GM23338 (cell line): ENCODE measurements at regions not wholly inside any gene's neighbourhood (a gene's known extent, or its start where the extent isn't known, plus 50 kb on each side); places are given as distances from the start of the nearest gene placed in this dataset.

ENCODE experiments used
- ATAC-seq: fragments of 200-7000 bp; cut with Tn5 transposase; 3 replicates; pipeline ENCODE4 v1.9.1; 2020
- DNase-seq: peaks from one replicate; pipeline ENCODE4 v3.0.0-alpha.2; 2015; ENCODE audit warnings: low spot score
- H2AFZ ChIP-seq: fragments of 200-600 bp; sonication (generic); 2 replicates; pipeline ENCODE4 v1.8.0; 2016; ENCODE audit warnings: antibody characterized with exemption, mild to moderate bottlenecking, moderate library complexity
- H3F3A ChIP-seq: fragments of 200-600 bp; sonication (generic); replicated peaks from 2 replicates; pipeline ENCODE4 v1.8.0; 2017; ENCODE audit warnings: antibody characterized with exemption, mixed run types, low read depth
- H3K27ac ChIP-seq: fragments of 200-600 bp; sonication (generic); 2 replicates; pipeline ENCODE4 v1.6.1; 2016; ENCODE audit warnings: low read depth
- H3K27me3 ChIP-seq: fragments of 200-600 bp; sonication (generic); 2 replicates; pipeline ENCODE4 v1.8.0; 2016; ENCODE audit warnings: mild to moderate bottlenecking, mixed run types, moderate library complexity; ENCODE audit not compliant: insufficient read depth
- H3K36me3 ChIP-seq: fragments of 200-600 bp; sonication (generic); 2 replicates; pipeline ENCODE4 v1.8.0; 2016; ENCODE audit warnings: mild to moderate bottlenecking; ENCODE audit not compliant: insufficient read depth
- H3K4me1 ChIP-seq: fragments of 200-600 bp; sonication (generic); 2 replicates; pipeline ENCODE4 v1.8.0; 2016; ENCODE audit warnings: mild to moderate bottlenecking, moderate library complexity; ENCODE audit not compliant: insufficient read depth
- H3K4me2 ChIP-seq: fragments of 200-600 bp; sonication (generic); 2 replicates; pipeline ENCODE4 v1.7.1; 2017; ENCODE audit warnings: mixed run types
- H3K4me3 ChIP-seq: fragments of 200-600 bp; sonication (generic); 2 replicates; pipeline ENCODE4 v1.6.1; 2016; ENCODE audit warnings: mixed run types
- H3K79me2 ChIP-seq: fragments of 200-600 bp; sonication (generic); replicated peaks from 2 replicates; pipeline ENCODE4 v1.8.0; 2017; ENCODE audit warnings: mild to moderate bottlenecking; ENCODE audit not compliant: insufficient read depth
- H3K9me2 ChIP-seq: fragments of 200-600 bp; sonication (generic); 2 replicates; pipeline ENCODE4 v1.8.0; 2017; ENCODE audit not compliant: insufficient read depth
- H4K20me1 ChIP-seq: fragments of 200-600 bp; sonication (generic); replicated peaks from 2 replicates; pipeline ENCODE4 v1.8.0; 2017; ENCODE audit warnings: mild to moderate bottlenecking; ENCODE audit not compliant: insufficient read depth
- H3K27ac Mint-ChIP-seq: 2 replicates; pipeline ENCODE4 v1.8.0; 2020; ENCODE audit warnings: inconsistent platforms, mild to moderate bottlenecking, moderate library complexity, mixed read lengths
- H3K27me3 Mint-ChIP-seq: 3 replicates; pipeline ENCODE4 v1.8.0; 2022; ENCODE audit warnings: low read depth, mild to moderate bottlenecking, moderate library complexity, mixed read lengths, inconsistent platforms; ENCODE audit not compliant: insufficient read depth, poor library complexity
- H3K36me3 Mint-ChIP-seq: 3 replicates; pipeline ENCODE4 v1.8.0; 2021; ENCODE audit warnings: low read depth, mild to moderate bottlenecking, inconsistent platforms, moderate library complexity, mixed read lengths
- H3K4me1 Mint-ChIP-seq: 3 replicates; pipeline ENCODE4 v1.8.0; 2020; ENCODE audit warnings: mild to moderate bottlenecking, inconsistent platforms, mixed read lengths
- H3K4me3 Mint-ChIP-seq: 3 replicates; pipeline ENCODE4 v1.8.0; 2021; ENCODE audit warnings: moderate library complexity, mild to moderate bottlenecking, inconsistent platforms, mixed read lengths
- H3K9me3 Mint-ChIP-seq: 3 replicates; pipeline ENCODE4 v1.8.0; 2020; ENCODE audit warnings: moderate library complexity, mild to moderate bottlenecking, inconsistent platforms, mixed read lengths
- EZH2 ChIP-seq: fragments of 200-600 bp; sonication (generic); IDR thresholded peaks from one replicate; pipeline ENCODE4 v1.8.0; 2017; ENCODE audit warnings: antibody characterized with exemption, mild to moderate bottlenecking, low read depth; ENCODE audit not compliant: unreplicated experiment
- EZH2phosphoT487 ChIP-seq: fragments of 200-600 bp; sonication (generic); IDR thresholded peaks from one replicate; pipeline ENCODE4 v1.8.1; 2018; ENCODE audit warnings: antibody characterized with exemption; ENCODE audit not compliant: unreplicated experiment
- JUNB ChIP-seq: IDR thresholded peaks from one replicate; pipeline ENCODE4 v1.6.1; 2016; ENCODE audit warnings: antibody characterized with exemption; ENCODE audit not compliant: unreplicated experiment
- NANOG ChIP-seq: IDR thresholded peaks from 2 replicates; pipeline ENCODE4 v1.6.1; 2016; ENCODE audit warnings: antibody characterized with exemption, borderline replicate concordance
- POLR2AphosphoS5 ChIP-seq: IDR thresholded peaks from 2 replicates; pipeline ENCODE4 v1.6.1; 2016; ENCODE audit warnings: antibody characterized with exemption, low read depth
- STAT1 ChIP-seq: IDR thresholded peaks from one replicate; pipeline ENCODE4 v1.6.1; 2016; ENCODE audit warnings: antibody characterized with exemption; ENCODE audit not compliant: unreplicated experiment
- ZNF114 ChIP-seq: fragments of 250-450 bp; sonication (Bioruptor Pico); IDR thresholded peaks from 2 replicates; pipeline ENCODE4 v1.5.0; 2020; ENCODE audit warnings: mild to moderate bottlenecking, moderate library complexity
- ZNF462 ChIP-seq: fragments of 250-450 bp; sonication (Bioruptor Pico); IDR thresholded peaks from 2 replicates; pipeline ENCODE4 v1.5.0; 2020; ENCODE audit warnings: mild to moderate bottlenecking, moderate library complexity

DNA sequence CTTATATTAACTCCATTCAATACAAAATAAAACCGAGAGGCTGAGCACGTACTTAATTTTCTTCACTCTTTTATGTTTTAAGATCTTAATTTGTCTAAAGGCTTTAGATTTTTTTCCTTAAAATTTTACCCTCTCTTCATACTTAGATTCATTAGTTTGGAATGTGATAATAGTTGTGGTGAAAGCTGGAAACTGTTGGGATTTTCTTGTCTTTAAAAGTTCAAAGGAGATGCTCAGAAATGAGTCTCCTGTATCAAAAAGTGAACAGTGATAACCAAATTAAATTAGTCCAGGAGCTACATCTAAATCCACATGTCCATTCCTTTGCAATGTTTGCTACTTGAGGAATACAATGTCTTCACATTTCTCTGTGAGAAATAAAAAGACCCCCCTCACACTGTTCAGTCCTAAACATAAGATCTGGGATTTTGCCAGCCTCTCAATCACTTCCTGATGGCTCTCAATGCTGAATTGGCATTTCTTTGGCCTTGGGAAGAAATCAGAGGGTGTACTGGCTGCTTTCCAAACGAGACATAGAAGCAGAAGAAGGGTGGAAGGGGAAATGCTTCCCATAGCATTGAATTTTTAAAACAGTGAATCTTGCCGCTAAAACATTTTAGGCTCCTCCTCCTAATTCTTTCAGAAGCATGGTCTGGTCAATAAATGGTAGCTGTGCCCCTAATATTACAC lies 245.0 kb downstream of the SHOX2 start:
- H3K9me2 ChIP-seq, result peaks cover 5% of the 10 kb centered on the region; the same call in 1 of the 2 replicates
- H3K79me2 ChIP-seq, result no peaks in the 10 kb centered on the region
- Mint-ChIP-seq H3K36me3 (no peaks in the 10 kb centered on the region), H3K27me3 (no peaks in the 10 kb centered on the region), H3K4me1 (peaks cover 9% of the 10 kb centered on the region), H3K9me3 (no peaks in the 10 kb centered on the region), H3K27ac (no peak overlapping the region), H3K4me3 (no peak overlapping the region)
- H3K36me3 ChIP-seq, result no peaks in the 10 kb centered on the region
- H3F3A ChIP-seq, result no peaks in the 10 kb centered on the region
- H3K4me2 ChIP-seq, result no peak overlapping the region
- no peaks in the 10 kb centered on the region for H4K20me1 ChIP-seq
- peaks cover 3% of the 10 kb centered on the region; the same call in 1 of the 2 replicates for H3K4me1 ChIP-seq
- H3K4me3 ChIP-seq, result no peak overlapping the region
- DNase-seq, result no peak
- ATAC-seq, result no peak
- no peak overlapping the region for H3K27ac ChIP-seq
- no peaks in the 10 kb centered on the region for H3K27me3 ChIP-seq
- no peak for TF ChIP-seq NANOG
- TF ChIP-seq STAT1, result no peak
- TF ChIP-seq ZNF114 (CRISPR knock-in tag), result no peak
- no peak for TF ChIP-seq JUNB
- TF ChIP-seq EZH2phosphoT487, result no peak
- no peak for TF ChIP-seq ZNF462 (CRISPR knock-in tag)
- TF ChIP-seq EZH2, result no peak
- no peak for TF ChIP-seq POLR2AphosphoS5
- no peak overlapping the region for H2AFZ ChIP-seq
